ENCODE measurements at regions not wholly inside any gene's neighbourhood (a gene's known extent, or its start where the extent isn't known, plus 50 kb on each side); places are given as distances from the start of the nearest gene placed in this dataset.

GRCh38 chr3:45297331-45297730, 71.2 kb upstream of the TMEM158 start:
- no peaks in the 10 kb centered on the region for H3K4me1 ChIP-seq (ENCODE audit: control insufficient read depth, insufficient read depth, low read length)
- ChIA-PET POLR2A (no interaction called here), CTCF (no interaction called here)
- H3K36me3 ChIP-seq (ENCODE audit: control insufficient read depth in 2 of 2, insufficient read depth in 1 of 2, low read length in 2 of 2): no peaks in the 10 kb centered on the region
- H3K4me3 ChIP-seq (ENCODE audit: low read depth, low read length): no peak overlapping the region
- TF ChIP-seq ZNF416 (tag by site-specific recombination; IDR thresholded peaks at IDR 0.05) (no peak), ZNF48 (tag by site-specific recombination; IDR thresholded peaks at IDR 0.05) (no peak), RBAK (tag by site-specific recombination; IDR thresholded peaks at IDR 0.05) (no peak), CTCF (tag by site-specific recombination; IDR thresholded peaks at IDR 0.05) (no peak), ZFP37 (tag by site-specific recombination; IDR thresholded peaks at IDR 0.05) (no peak), ZNF776 (tag by site-specific recombination; IDR thresholded peaks at IDR 0.05; ENCODE audit: borderline replicate concordance) (no peak), ZSCAN23 (tag by site-specific recombination; IDR thresholded peaks at IDR 0.05) (no peak), BCL11A (tag by site-specific recombination; IDR thresholded peaks at IDR 0.05; ENCODE audit: low read depth) (no peak), MEIS1 (CRISPR knock-in tag; IDR thresholded peaks at IDR 0.05; ENCODE audit: borderline replicate concordance) (no peak), ZNF561 (tag by site-specific recombination; IDR thresholded peaks at IDR 0.05; ENCODE audit: borderline replicate concordance) (no peak)
- TF ChIP-seq, protein P1, sequence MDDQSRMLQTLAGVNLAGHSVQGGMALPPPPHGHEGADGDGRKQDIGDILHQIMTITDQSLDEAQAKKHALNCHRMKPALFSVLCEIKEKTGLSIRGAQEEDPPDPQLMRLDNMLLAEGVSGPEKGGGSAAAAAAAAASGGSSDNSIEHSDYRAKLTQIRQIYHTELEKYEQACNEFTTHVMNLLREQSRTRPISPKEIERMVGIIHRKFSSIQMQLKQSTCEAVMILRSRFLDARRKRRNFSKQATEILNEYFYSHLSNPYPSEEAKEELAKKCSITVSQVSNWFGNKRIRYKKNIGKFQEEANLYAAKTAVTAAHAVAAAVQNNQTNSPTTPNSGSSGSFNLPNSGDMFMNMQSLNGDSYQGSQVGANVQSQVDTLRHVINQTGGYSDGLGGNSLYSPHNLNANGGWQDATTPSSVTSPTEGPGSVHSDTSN (CRISPR knock-in tag; IDR thresholded peaks at IDR 0.05): no peak
- no peaks in the 10 kb centered on the region for H3K9me3 ChIP-seq (ENCODE audit: control insufficient read depth, insufficient read depth, low read depth, low read length)
- no peak overlapping the region for H3K27ac ChIP-seq (ENCODE audit: extremely low read depth, low read depth, low read length)

- H3K36me3 ChIP-seq (ENCODE audit: control insufficient read depth in 2 of 2, insufficient read depth in 1 of 2, low read length in 2 of 2): no peaks in the 10 kb centered on the region
- H3K9me3 ChIP-seq (ENCODE audit: control insufficient read depth, insufficient read depth, low read depth, low read length): no peaks in the 10 kb centered on the region
- H3K4me3 ChIP-seq (ENCODE audit: low read depth, low read length): no peak overlapping the region
- H3K4me1 ChIP-seq (ENCODE audit: control insufficient read depth, insufficient read depth, low read length): no peaks in the 10 kb centered on the region
- ChIA-PET CTCF (no interaction called here), POLR2A (no interaction called here)
- no peak overlapping the region for H3K27ac ChIP-seq (ENCODE audit: extremely low read depth, low read depth, low read length)
- TF ChIP-seq ZNF530 (tag by site-specific recombination; IDR thresholded peaks at IDR 0.05; ENCODE audit: low read depth): no peak
- TF ChIP-seq SETDB1 (IDR thresholded peaks at IDR 0.05; ENCODE audit: insufficient read length, low read length): peak; percentile 52
- TF ChIP-seq, protein P2, sequence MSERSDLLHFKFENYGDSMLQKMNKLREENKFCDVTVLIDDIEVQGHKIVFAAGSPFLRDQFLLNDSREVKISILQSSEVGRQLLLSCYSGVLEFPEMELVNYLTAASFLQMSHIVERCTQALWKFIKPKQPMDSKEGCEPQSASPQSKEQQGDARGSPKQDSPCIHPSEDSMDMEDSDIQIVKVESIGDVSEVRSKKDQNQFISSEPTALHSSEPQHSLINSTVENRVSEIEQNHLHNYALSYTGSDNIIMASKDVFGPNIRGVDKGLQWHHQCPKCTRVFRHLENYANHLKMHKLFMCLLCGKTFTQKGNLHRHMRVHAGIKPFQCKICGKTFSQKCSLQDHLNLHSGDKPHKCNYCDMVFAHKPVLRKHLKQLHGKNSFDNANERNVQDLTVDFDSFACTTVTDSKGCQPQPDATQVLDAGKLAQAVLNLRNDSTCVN (tag by site-specific recombination; optimal IDR thresholded peaks at IDR 0.05): no peak
- TF ChIP-seq ZNF623 (tag by site-specific recombination; IDR thresholded peaks at IDR 0.05): no peak
- TF ChIP-seq ZFP41 (tag by site-specific recombination; IDR thresholded peaks at IDR 0.05; ENCODE audit: borderline replicate concordance): no peak
These were observed 76.4 kb upstream of the TMEM158 start for GRCh38 chr3:45302470-45302869.

- Histone ChIP-seq H3K36me3 (ENCODE audit: control insufficient read depth in 2 of 2, insufficient read depth in 1 of 2, low read length in 2 of 2) (no peaks in the 10 kb centered on the region), H3K27ac (ENCODE audit: extremely low read depth, low read depth, low read length) (no peak overlapping the region), H3K4me1 (ENCODE audit: control insufficient read depth, insufficient read depth, low read length) (no peaks in the 10 kb centered on the region), H3K4me3 (ENCODE audit: low read depth, low read length) (no peak overlapping the region), H3K9me3 (ENCODE audit: control insufficient read depth, insufficient read depth, low read depth, low read length) (no peaks in the 10 kb centered on the region)
- no peak for TF ChIP-seq GLI2 (tag by site-specific recombination; IDR thresholded peaks at IDR 0.05; ENCODE audit: borderline replicate concordance, low read depth)
- no peak for TF ChIP-seq ZSCAN4 (tag by site-specific recombination; IDR thresholded peaks at IDR 0.05)
- no peak for TF ChIP-seq ZNF548 (tag by site-specific recombination; IDR thresholded peaks at IDR 0.05)
- no peak for TF ChIP-seq ZNF426 (tag by site-specific recombination; IDR thresholded peaks at IDR 0.05)
- no peak for TF ChIP-seq ZNF585B (tag by site-specific recombination; IDR thresholded peaks at IDR 0.05)
- POLR2A ChIA-PET: no interaction called here
- CTCF ChIA-PET: no interaction called here
These were observed 80.4 kb upstream of the TMEM158 start for GRCh38 chr3:45306406-45307008.
